Keratinocyte (primary cell): ENCODE measurements at regions not wholly inside any gene's neighbourhood (a gene's known extent, or its start where the extent isn't known, plus 50 kb on each side); places are given as distances from the start of the nearest gene placed in this dataset.

Source experiments
- DNase-seq: peaks from one replicate; pipeline ENCODE4 v3.0.0-alpha.2; 2011; ENCODE audit warnings: low read depth, missing footprints, low spot score
- FAIRE-seq: peaks from 2 replicates; lab custom pipeline; 2011; peaks lifted over from hg19 to GRCh38; lab: Jason Lieb, UNC
- H2AFZ ChIP-seq: 2 replicates; pipeline ENCODE4 v1.6.0; 2012; ENCODE audit warnings: low read length, control low read depth, inconsistent platforms; ENCODE audit not compliant: control insufficient read depth
- H3K27ac ChIP-seq: 2 replicates; pipeline ENCODE4 v1.5.1; 2011; ENCODE audit warnings: low read length; ENCODE audit not compliant: control insufficient read depth, insufficient read depth
- H3K27me3 ChIP-seq: 3 replicates; pipeline ENCODE4 v1.6.0; 2011; ENCODE audit warnings: low read length; ENCODE audit not compliant: control insufficient read depth, insufficient read depth; ENCODE audit errors: extremely low read depth
- H3K36me3 ChIP-seq, 2 experiments: 2 replicates in 1 of 2; 3 replicates in 1 of 2; pipeline ENCODE4 v1.5.1; 2011; ENCODE audit warnings: low read length in 2 of 2, mild to moderate bottlenecking in 1 of 2; ENCODE audit not compliant: control insufficient read depth in 2 of 2, insufficient read depth in 2 of 2; ENCODE audit errors: extremely low read depth in 1 of 2
- H3K4me1 ChIP-seq: 3 replicates; pipeline ENCODE4 v1.5.1; 2011; ENCODE audit warnings: low read length; ENCODE audit not compliant: control insufficient read depth, insufficient read depth; ENCODE audit errors: extremely low read depth
- H3K4me2 ChIP-seq: 3 replicates; pipeline ENCODE4 v1.6.0; 2011; ENCODE audit warnings: low read depth, low read length; ENCODE audit not compliant: control insufficient read depth, insufficient read depth; ENCODE audit errors: extremely low read depth
- H3K4me3 ChIP-seq, 3 experiments: fragments of 200-600 bp in 1 of 3; sonication (generic) in 1 of 3; 2 replicates in 2 of 3; 3 replicates in 1 of 3; pipeline ENCODE4 v1.5.1; 2011 to 2016; ENCODE audit warnings: low read length in 3 of 3, mild to moderate bottlenecking in 3 of 3, control low read depth in 2 of 3, inconsistent platforms in 1 of 3, low read depth in 1 of 3, mixed read lengths in 1 of 3, mixed run types in 1 of 3, moderate library complexity in 1 of 3; ENCODE audit not compliant: control insufficient read depth in 2 of 3, insufficient read depth in 2 of 3; ENCODE audit errors: extremely low read depth in 1 of 3
- H3K79me2 ChIP-seq: 2 replicates; pipeline ENCODE4 v1.6.0; 2012; ENCODE audit warnings: low read length; ENCODE audit not compliant: control insufficient read depth, insufficient read depth
- H3K9ac ChIP-seq: 3 replicates; pipeline ENCODE4 v1.6.0; 2011; ENCODE audit warnings: low read length; ENCODE audit not compliant: control insufficient read depth, insufficient read depth; ENCODE audit errors: extremely low read depth
- H3K9me1 ChIP-seq: 3 replicates; pipeline ENCODE4 v1.6.0; 2011; ENCODE audit warnings: low read length; ENCODE audit not compliant: control insufficient read depth, insufficient read depth; ENCODE audit errors: extremely low read depth
- H3K9me3 ChIP-seq: 2 replicates; pipeline ENCODE4 v1.5.1; 2012; ENCODE audit warnings: low read depth, low read length; ENCODE audit not compliant: control insufficient read depth
- H4K20me1 ChIP-seq: 3 replicates; pipeline ENCODE4 v1.6.0; 2011; ENCODE audit warnings: low read length; ENCODE audit not compliant: control insufficient read depth, insufficient read depth; ENCODE audit errors: extremely low read depth
- CTCF ChIP-seq, 3 experiments: IDR thresholded peaks in 1 of 3; conservative IDR thresholded peaks in 1 of 3; optimal IDR thresholded peaks in 1 of 3; 2 replicates in 2 of 3; 3 replicates in 1 of 3; pipeline versions ENCODE3 to v1.5.1; 2011; ENCODE audit warnings: low read length in 3 of 3, mild to moderate bottlenecking in 3 of 3, moderate library complexity in 2 of 3, control low read depth in 1 of 3, inconsistent platforms in 1 of 3; ENCODE audit not compliant: insufficient read depth in 2 of 3; ENCODE audit errors: extremely low read depth in 1 of 3
- EZH2 ChIP-seq: IDR thresholded peaks from one replicate; pipeline ENCODE4 v1.6.1; 2012; ENCODE audit warnings: inconsistent platforms, mild to moderate bottlenecking, low read length, moderate library complexity
- dilution Hi-C: fragments of 300-500 bp; cut with MboI; formaldehyde crosslinking; loops from one replicate; pipeline ENCODE4 v1.7.0; 2020; ENCODE audit warnings: low sequenced_read_pairs; ENCODE audit not compliant: extremely low pct_ligation_motif_present

GRCh38 chr4:56123051-56123450 is 174.3 kb downstream of the CEP135 start:
- dilution Hi-C loops, result no loop called here
- TF ChIP-seq EZH2 (no peak), CTCF (optimal IDR thresholded peaks at IDR 0.05 in 1 of 3, IDR thresholded peaks at IDR 0.05 in 1 of 3, conservative IDR thresholded peaks at IDR 0.05 in 1 of 3; ENCODE audit: extremely low read depth in 1 of 3, insufficient read depth in 2 of 3, low read length in 3 of 3) (no peak)
- Histone ChIP-seq H3K27ac (no peak overlapping the region), H3K36me3 (no peaks in the 10 kb centered on the region), H3K4me3 (no peak overlapping the region), H2AFZ (no peak overlapping the region), H3K9me3 (no peaks in the 10 kb centered on the region), H3K9me1 (no peaks in the 10 kb centered on the region), H3K9ac (no peak overlapping the region), H3K4me2 (no peak overlapping the region), H3K4me1 (no peaks in the 10 kb centered on the region), H4K20me1 (no peaks in the 10 kb centered on the region), H3K79me2 (no peaks in the 10 kb centered on the region), H3K27me3 (no peaks in the 10 kb centered on the region)
- no peak for DNase-seq
- FAIRE-seq, result no peak

GRCh38 chr4:56118845-56119244 is 170.1 kb downstream of the CEP135 start:
- H3K4me3 ChIP-seq, result no peak overlapping the region
- FAIRE-seq (no peak), DNase-seq (no peak)
- no peak overlapping the region for H2AFZ ChIP-seq
- no peaks in the 10 kb centered on the region for H3K9me3 ChIP-seq
- no peaks in the 10 kb centered on the region for H3K79me2 ChIP-seq
- H3K9me1 ChIP-seq, result no peaks in the 10 kb centered on the region
- dilution Hi-C loops, result no loop called here
- H3K27ac ChIP-seq, result no peak overlapping the region
- no peaks in the 10 kb centered on the region for H4K20me1 ChIP-seq
- H3K4me2 ChIP-seq, result no peak overlapping the region
- no peaks in the 10 kb centered on the region for H3K36me3 ChIP-seq
- H3K9ac ChIP-seq, result no peak overlapping the region
- no peak for TF ChIP-seq CTCF (optimal IDR thresholded peaks at IDR 0.05 in 1 of 3, IDR thresholded peaks at IDR 0.05 in 1 of 3, conservative IDR thresholded peaks at IDR 0.05 in 1 of 3; ENCODE audit: extremely low read depth in 1 of 3, insufficient read depth in 2 of 3, low read length in 3 of 3)
- TF ChIP-seq EZH2, result no peak
- H3K4me1 ChIP-seq, result no peaks in the 10 kb centered on the region
- H3K27me3 ChIP-seq, result no peaks in the 10 kb centered on the region
